GM06990 (cell line): ENCODE measurements at regions not wholly inside any gene's neighbourhood (a gene's known extent, or its start where the extent isn't known, plus 50 kb on each side); places are given as distances from the start of the nearest gene placed in this dataset.

Experiments used
- DNase-seq: peaks from one replicate; pipeline ENCODE4 v3.0.0-alpha.2; 2011; ENCODE audit not compliant: insufficient read length; ENCODE audit errors: extremely low read depth
- H3K27me3 ChIP-seq: replicated peaks from 2 replicates; pipeline ENCODE4 v1.6.0; 2011; ENCODE audit warnings: low read length; ENCODE audit not compliant: control insufficient read depth, insufficient read depth
- H3K36me3 ChIP-seq: 2 replicates; pipeline ENCODE4 v1.5.1; 2011; ENCODE audit warnings: low read length; ENCODE audit not compliant: control insufficient read depth, insufficient read depth
- H3K4me3 ChIP-seq: replicated peaks from 2 replicates; pipeline ENCODE4 v1.5.1; 2011; ENCODE audit warnings: low read depth, mild to moderate bottlenecking, control low read depth, low read length
- CTCF ChIP-seq: IDR thresholded peaks from 2 replicates; pipeline ENCODE4 v1.5.1; 2011; ENCODE audit warnings: low read length, control low read depth, mild to moderate bottlenecking, inconsistent platforms; ENCODE audit not compliant: insufficient read depth, poor library complexity, severe bottlenecking

DNA sequence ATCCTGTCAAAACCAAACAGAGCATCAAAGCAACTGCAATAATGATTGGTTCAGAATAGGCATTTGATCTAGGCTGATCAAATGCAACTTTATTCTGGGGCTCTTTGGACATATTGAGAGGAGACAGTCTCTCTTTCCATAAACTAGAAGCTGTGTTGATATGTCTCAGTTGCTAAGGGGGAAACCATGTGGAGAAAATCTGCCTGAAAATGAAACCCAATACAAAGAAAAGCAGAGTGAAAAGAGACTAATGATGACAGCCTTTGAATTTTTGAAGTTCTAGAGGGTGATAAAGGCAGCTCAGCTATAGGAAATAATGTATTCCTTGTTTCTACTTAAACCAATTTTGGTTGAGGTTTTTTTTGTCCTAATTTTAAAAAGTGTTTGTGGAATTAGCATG lies 941.8 kb upstream of the POT1 start:
- TF ChIP-seq CTCF: no peak
- no peak overlapping the region for H3K4me3 ChIP-seq
- no peaks in the 10 kb centered on the region for H3K27me3 ChIP-seq
- H3K36me3 ChIP-seq: no peaks in the 10 kb centered on the region
- no peak for DNase-seq

DNA sequence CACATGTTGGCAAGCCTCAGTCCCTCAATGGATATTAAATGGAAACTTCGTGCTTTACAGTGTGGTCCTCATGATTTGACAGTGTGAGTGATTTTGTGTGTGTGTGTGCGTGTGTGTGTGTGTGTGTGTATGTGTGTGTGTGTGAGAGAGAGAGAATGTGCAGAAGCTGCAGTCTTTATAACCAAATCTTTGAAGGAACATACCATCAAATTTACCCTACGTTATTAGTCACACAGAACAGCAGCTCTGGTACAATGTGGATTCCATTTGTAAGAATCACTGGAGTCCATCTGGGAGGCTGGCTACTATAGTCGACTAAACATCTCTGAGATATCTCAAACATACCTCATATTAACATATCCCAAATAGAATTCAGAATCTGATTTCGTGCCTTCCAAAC lies 928.0 kb upstream of the POT1 start:
- H3K4me3 ChIP-seq: no peak overlapping the region
- DNase-seq: no peak
- H3K27me3 ChIP-seq: no peaks in the 10 kb centered on the region
- H3K36me3 ChIP-seq: no peaks in the 10 kb centered on the region
- no peak for TF ChIP-seq CTCF

DNA sequence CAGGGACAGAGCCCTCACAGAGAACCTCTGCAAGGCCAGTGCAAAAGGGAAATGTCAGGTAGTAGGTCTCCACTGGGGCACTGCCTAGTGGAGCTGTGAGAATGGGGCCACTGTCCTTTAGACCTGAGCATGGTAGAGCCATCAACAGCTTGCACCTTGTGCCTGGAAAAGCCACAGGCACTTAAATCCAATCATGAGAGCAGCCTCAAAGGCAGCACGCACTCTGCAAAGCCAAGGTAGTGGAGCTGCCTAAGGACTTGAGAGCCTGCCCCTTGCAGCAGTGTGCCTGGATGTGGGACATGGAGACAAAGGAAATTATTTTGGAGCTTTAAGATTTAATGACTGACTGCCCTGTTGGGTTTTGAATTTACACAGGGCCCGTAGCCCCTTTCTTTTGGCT lies 918.5 kb upstream of the POT1 start:
- no peak for DNase-seq
- no peak overlapping the region for H3K4me3 ChIP-seq
- no peak for TF ChIP-seq CTCF
- no peaks in the 10 kb centered on the region for H3K36me3 ChIP-seq
- H3K27me3 ChIP-seq: no peaks in the 10 kb centered on the region

- no peak for TF ChIP-seq CTCF
- no peak for DNase-seq
- H3K4me3 ChIP-seq: no peak overlapping the region
- H3K36me3 ChIP-seq: no peaks in the 10 kb centered on the region
- H3K27me3 ChIP-seq: no peaks in the 10 kb centered on the region
Observed at GRCh38 chr7:125847692-125848091, 918.1 kb upstream of the POT1 start.

DNA sequence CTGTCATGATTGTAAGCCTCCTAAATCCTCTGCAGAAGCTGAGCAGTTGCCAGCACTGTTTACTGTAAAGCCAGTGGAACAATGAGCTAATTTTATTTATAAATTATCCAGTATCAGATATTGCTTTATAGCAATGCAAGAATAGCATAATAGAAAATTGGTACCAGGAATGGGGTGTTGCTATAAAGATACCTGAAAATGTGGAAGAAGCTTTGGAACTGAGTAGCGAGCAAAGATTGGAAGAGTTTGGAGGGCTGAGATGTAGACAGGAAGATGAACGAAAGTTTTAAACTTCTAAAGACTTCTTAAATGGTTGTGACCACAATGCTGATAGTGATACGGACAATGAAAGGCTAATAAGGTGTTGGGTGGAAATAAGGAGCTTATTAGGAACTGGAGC lies 917.4 kb upstream of the POT1 start:
- DNase-seq: no peak
- TF ChIP-seq CTCF: no peak
- no peak overlapping the region for H3K4me3 ChIP-seq
- H3K27me3 ChIP-seq: no peaks in the 10 kb centered on the region
- no peaks in the 10 kb centered on the region for H3K36me3 ChIP-seq

- H3K4me3 ChIP-seq: no peak overlapping the region
- no peak for TF ChIP-seq CTCF
- no peaks in the 10 kb centered on the region for H3K36me3 ChIP-seq
- DNase-seq: no peak
- H3K27me3 ChIP-seq: no peaks in the 10 kb centered on the region
Observed at GRCh38 chr7:125845686-125846085, 916.1 kb upstream of the POT1 start.
